ENCODE measurements at regions not wholly inside any gene's neighbourhood (a gene's known extent, or its start where the extent isn't known, plus 50 kb on each side); places are given as distances from the start of the nearest gene placed in this dataset.

GRCh38 chr12:115620816-115621215 lies 656.7 kb downstream of the MED13L start:
- Histone ChIP-seq H3K27ac (no peak overlapping the region), H3K36me3 (replicated peaks; ENCODE audit: insufficient read depth, low read depth) (no peaks in the 10 kb centered on the region), H3K4me3 (no peak overlapping the region), H3K9me2 (replicated peaks; ENCODE audit: insufficient read depth) (no peaks in the 10 kb centered on the region), H3K4me1 (ENCODE audit: insufficient read depth) (no peaks in the 10 kb centered on the region), H4K20me1 (ENCODE audit: insufficient read depth, poor library complexity, severe bottlenecking) (no peaks in the 10 kb centered on the region), H2AFZ (no peak overlapping the region), H3K27me3 (no peaks in the 10 kb centered on the region), H3K79me2 (no peaks in the 10 kb centered on the region), H3K4me2 (no peak overlapping the region), H3K9me3 (ENCODE audit: low read depth) (no peaks in the 10 kb centered on the region)
- WGBS (ENCODE audit: low lambda C conversion rate, missing lambda C conversion rate) = 77% methylated on average over 4 of the region's 4 CpGs
- no peak for TF ChIP-seq EZH2 (IDR thresholded peaks at IDR 0.05; ENCODE audit: borderline replicate concordance)
- no peak for TF ChIP-seq CTCF (IDR thresholded peaks at IDR 0.05; ENCODE audit: poor library complexity)
- no peak for TF ChIP-seq EZH2phosphoT487 (IDR thresholded peaks at IDR 0.05; ENCODE audit: low read depth, severe bottlenecking, unreplicated experiment)
- no peak for DNase-seq (ENCODE audit: low spot score)

- TF ChIP-seq CTCF (IDR thresholded peaks at IDR 0.05; ENCODE audit: poor library complexity) (no peak), EZH2phosphoT487 (IDR thresholded peaks at IDR 0.05; ENCODE audit: low read depth, severe bottlenecking, unreplicated experiment) (no peak), EZH2 (IDR thresholded peaks at IDR 0.05; ENCODE audit: borderline replicate concordance) (no peak)
- no peak for DNase-seq (ENCODE audit: low spot score)
- H2AFZ ChIP-seq = no peak overlapping the region
- no peak overlapping the region for H3K4me2 ChIP-seq
- H3K79me2 ChIP-seq = no peaks in the 10 kb centered on the region
- WGBS (ENCODE audit: low lambda C conversion rate, missing lambda C conversion rate) = 57% methylated on average over 3 of the region's 3 CpGs
- no peaks in the 10 kb centered on the region for H3K36me3 ChIP-seq (replicated peaks; ENCODE audit: insufficient read depth, low read depth)
- H3K27me3 ChIP-seq = no peaks in the 10 kb centered on the region
- H3K9me3 ChIP-seq (ENCODE audit: low read depth) = no peaks in the 10 kb centered on the region
- no peak overlapping the region for H3K27ac ChIP-seq
- no peaks in the 10 kb centered on the region for H3K4me1 ChIP-seq (ENCODE audit: insufficient read depth)
- H4K20me1 ChIP-seq (ENCODE audit: insufficient read depth, poor library complexity, severe bottlenecking) = no peaks in the 10 kb centered on the region
- no peaks in the 10 kb centered on the region for H3K9me2 ChIP-seq (replicated peaks; ENCODE audit: insufficient read depth)
- no peak overlapping the region for H3K4me3 ChIP-seq
Measured at GRCh38 chr12:115619889-115620288, 657.6 kb downstream of the MED13L start.

- DNase-seq (ENCODE audit: low spot score) = no peak
- Histone ChIP-seq H3K9me3 (ENCODE audit: low read depth) (no peaks in the 10 kb centered on the region), H3K36me3 (replicated peaks; ENCODE audit: insufficient read depth, low read depth) (no peaks in the 10 kb centered on the region), H3K27ac (no peak overlapping the region), H3K79me2 (no peaks in the 10 kb centered on the region), H3K4me3 (no peak overlapping the region), H3K4me1 (ENCODE audit: insufficient read depth) (no peaks in the 10 kb centered on the region), H3K4me2 (no peak overlapping the region), H3K27me3 (no peaks in the 10 kb centered on the region), H2AFZ (no peak overlapping the region), H3K9me2 (replicated peaks; ENCODE audit: insufficient read depth) (no peaks in the 10 kb centered on the region), H4K20me1 (ENCODE audit: insufficient read depth, poor library complexity, severe bottlenecking) (no peaks in the 10 kb centered on the region)
- TF ChIP-seq EZH2 (IDR thresholded peaks at IDR 0.05; ENCODE audit: borderline replicate concordance) (no peak), EZH2phosphoT487 (IDR thresholded peaks at IDR 0.05; ENCODE audit: low read depth, severe bottlenecking, unreplicated experiment) (no peak), CTCF (IDR thresholded peaks at IDR 0.05; ENCODE audit: poor library complexity) (no peak)
- WGBS (ENCODE audit: low lambda C conversion rate, missing lambda C conversion rate) = 88% methylated on average over 6 of the region's 6 CpGs
Measured at GRCh38 chr12:115619061-115619460, 658.4 kb downstream of the MED13L start.

- Histone ChIP-seq H3K36me3 (replicated peaks; ENCODE audit: insufficient read depth, low read depth) (no peaks in the 10 kb centered on the region), H4K20me1 (ENCODE audit: insufficient read depth, poor library complexity, severe bottlenecking) (no peaks in the 10 kb centered on the region), H3K79me2 (no peaks in the 10 kb centered on the region), H3K4me2 (no peak overlapping the region), H3K4me3 (no peak overlapping the region), H3K27me3 (no peaks in the 10 kb centered on the region), H2AFZ (no peak overlapping the region), H3K4me1 (ENCODE audit: insufficient read depth) (no peaks in the 10 kb centered on the region), H3K9me2 (replicated peaks; ENCODE audit: insufficient read depth) (no peaks in the 10 kb centered on the region), H3K27ac (no peak overlapping the region), H3K9me3 (ENCODE audit: low read depth) (no peaks in the 10 kb centered on the region)
- 96% methylated on average over 7 of the region's 7 CpGs for WGBS (ENCODE audit: low lambda C conversion rate, missing lambda C conversion rate)
- TF ChIP-seq EZH2 (IDR thresholded peaks at IDR 0.05; ENCODE audit: borderline replicate concordance) = no peak
- TF ChIP-seq EZH2phosphoT487 (IDR thresholded peaks at IDR 0.05; ENCODE audit: low read depth, severe bottlenecking, unreplicated experiment) = no peak
- TF ChIP-seq CTCF (IDR thresholded peaks at IDR 0.05; ENCODE audit: poor library complexity) = no peak
- DNase-seq (ENCODE audit: low spot score) = no peak
Measured at GRCh38 chr12:115618105-115618504, 659.4 kb downstream of the MED13L start.

All from hepatocyte (in vitro differentiated cells).